DND-41 (cell line): ENCODE measurements at regions not wholly inside any gene's neighbourhood (a gene's known extent, or its start where the extent isn't known, plus 50 kb on each side); places are given as distances from the start of the nearest gene placed in this dataset.

Experiments
- ATAC-seq: fragments of 200-7000 bp; cut with Tn5 transposase; 3 replicates; pipeline ENCODE4 v1.9.1; 2021; ENCODE audit warnings: low read depth; ENCODE audit not compliant: insufficient read depth
- DNase-seq: peaks from one replicate; pipeline ENCODE4 v3.0.0-alpha.2; 2020
- H2AFZ ChIP-seq: 2 replicates; pipeline ENCODE4 v1.6.0; 2012; ENCODE audit warnings: low read depth, low read length
- H3K27ac ChIP-seq: 2 replicates; pipeline ENCODE4 v1.5.1; 2012; ENCODE audit warnings: low read length, inconsistent platforms
- H3K27me3 ChIP-seq: fragments of 200-600 bp; sonication (generic); 2 replicates; pipeline ENCODE4 v1.6.0; 2012; ENCODE audit warnings: low read length, mild to moderate bottlenecking, inconsistent platforms; ENCODE audit not compliant: insufficient read depth, poor library complexity
- H3K36me3 ChIP-seq: 2 replicates; pipeline ENCODE4 v1.5.1; 2012; ENCODE audit warnings: low read length, inconsistent platforms; ENCODE audit not compliant: insufficient read depth
- H3K4me1 ChIP-seq: 2 replicates; pipeline ENCODE4 v1.5.1; 2012; ENCODE audit warnings: mild to moderate bottlenecking, low read length; ENCODE audit not compliant: insufficient read depth
- H3K4me2 ChIP-seq: 2 replicates; pipeline ENCODE4 v1.6.0; 2012; ENCODE audit warnings: mild to moderate bottlenecking, moderate library complexity, low read length, inconsistent platforms; ENCODE audit not compliant: insufficient read depth
- H3K4me3 ChIP-seq, 2 experiments: fragments of 200-600 bp in 1 of 2; shearing (Covaris generic) in 1 of 2; 2 replicates each; pipeline ENCODE4 v1.5.1; 2012 to 2016; ENCODE audit warnings: inconsistent platforms in 2 of 2, low read length in 2 of 2, mild to moderate bottlenecking in 2 of 2, low read depth in 1 of 2, moderate library complexity in 1 of 2
- H3K79me2 ChIP-seq: 2 replicates; pipeline ENCODE4 v1.6.0; 2012; ENCODE audit warnings: low read length, inconsistent platforms; ENCODE audit not compliant: insufficient read depth
- H3K9ac ChIP-seq: 2 replicates; pipeline ENCODE4 v1.6.0; 2012; ENCODE audit warnings: low read depth, mild to moderate bottlenecking, inconsistent platforms, low read length, moderate library complexity
- H3K9me3 ChIP-seq: 2 replicates; pipeline ENCODE4 v1.5.1; 2012; ENCODE audit warnings: low read length, moderate library complexity, mild to moderate bottlenecking, inconsistent platforms; ENCODE audit not compliant: insufficient read depth, severe bottlenecking
- H4K20me1 ChIP-seq: 2 replicates; pipeline ENCODE4 v1.6.0; 2012; ENCODE audit warnings: low read length; ENCODE audit not compliant: insufficient read depth
- CTCF ChIP-seq: IDR thresholded peaks from 2 replicates; pipeline ENCODE4 v1.5.1; 2012; ENCODE audit warnings: borderline replicate concordance, low read length, moderate library complexity, mild to moderate bottlenecking; ENCODE audit not compliant: poor library complexity, severe bottlenecking; ENCODE audit errors: extremely low read depth
- EZH2 ChIP-seq: IDR thresholded peaks from 3 replicates; pipeline ENCODE4 v1.6.1; 2012; ENCODE audit warnings: borderline replicate concordance, low read depth, mild to moderate bottlenecking, moderate library complexity, low read length, inconsistent platforms; ENCODE audit not compliant: severe bottlenecking

- Histone ChIP-seq H3K27me3 (no peaks in the 10 kb centered on the region), H3K9ac (no peak overlapping the region), H3K4me3 (no peak overlapping the region), H3K36me3 (no peaks in the 10 kb centered on the region), H4K20me1 (no peaks in the 10 kb centered on the region), H3K4me2 (no peak overlapping the region), H3K4me1 (no peaks in the 10 kb centered on the region), H3K79me2 (no peaks in the 10 kb centered on the region), H3K27ac (no peak overlapping the region), H3K9me3 (no peaks in the 10 kb centered on the region), H2AFZ (no peak overlapping the region)
- TF ChIP-seq EZH2 (no peak), CTCF (no peak)
- ATAC-seq, result no peak
- DNase-seq, result no peak
Measured at GRCh38 chr13:87954091-87954490, 282.9 kb downstream of the SLITRK5 start.

- no peak overlapping the region for H3K4me2 ChIP-seq
- H2AFZ ChIP-seq, result no peak overlapping the region
- no peaks in the 10 kb centered on the region for H3K27me3 ChIP-seq
- no peaks in the 10 kb centered on the region for H3K79me2 ChIP-seq
- no peak overlapping the region for H3K4me3 ChIP-seq
- H3K4me1 ChIP-seq, result no peaks in the 10 kb centered on the region
- H4K20me1 ChIP-seq, result no peaks in the 10 kb centered on the region
- ATAC-seq (no peak), DNase-seq (no peak)
- H3K27ac ChIP-seq, result no peak overlapping the region
- no peaks in the 10 kb centered on the region for H3K9me3 ChIP-seq
- no peaks in the 10 kb centered on the region for H3K36me3 ChIP-seq
- no peak overlapping the region for H3K9ac ChIP-seq
- TF ChIP-seq CTCF (no peak), EZH2 (no peak)
Measured at GRCh38 chr13:87961546-87961945, 290.4 kb downstream of the SLITRK5 start.

GRCh38 chr13:87972568-87972967, 301.4 kb downstream of the SLITRK5 start:
- DNase-seq, result no peak
- H3K27me3 ChIP-seq, result no peaks in the 10 kb centered on the region

More at GRCh38 chr13:87972568-87972967, 301.4 kb downstream of the SLITRK5 start:
- H3K9me3 ChIP-seq, result no peaks in the 10 kb centered on the region
- TF ChIP-seq CTCF (no peak), EZH2 (no peak)
- H3K36me3 ChIP-seq, result no peaks in the 10 kb centered on the region
- H3K4me2 ChIP-seq, result no peak overlapping the region
- H3K9ac ChIP-seq, result no peak overlapping the region
- H4K20me1 ChIP-seq, result no peaks in the 10 kb centered on the region
- no peak overlapping the region for H3K4me3 ChIP-seq
- H3K27ac ChIP-seq, result no peak overlapping the region
- no peak for ATAC-seq
- no peaks in the 10 kb centered on the region for H3K79me2 ChIP-seq
- no peaks in the 10 kb centered on the region for H3K4me1 ChIP-seq
- no peak overlapping the region for H2AFZ ChIP-seq
